Ascending aorta (tissue), 2 donors: ENCODE measurements at regions not wholly inside any gene's neighbourhood (a gene's known extent, or its start where the extent isn't known, plus 50 kb on each side); places are given as distances from the start of the nearest gene placed in this dataset.

Experiments
- DNase-seq, 2 donors: peaks; one replicate each; pipeline ENCODE4 v3.0.0-alpha.2; 2019; ENCODE audit warnings: low spot score in 2 of 2
- H3K27ac ChIP-seq, 2 donors: fragments of 200-600 bp; sonication (generic); one replicate each; pipeline ENCODE4 v1.5.1; 2016 to 2017; ENCODE audit warnings: mild to moderate bottlenecking in 1 of 2
- H3K27me3 ChIP-seq: fragments of 200-600 bp; sonication (generic); one replicate; pipeline ENCODE4 v1.5.1; 2017
- H3K36me3 ChIP-seq, 2 donors: fragments of 200-600 bp; sonication (generic); one replicate each; pipeline ENCODE4 v1.5.1; 2016
- H3K4me1 ChIP-seq, 2 donors: fragments of 200-600 bp; sonication (generic); one replicate each; pipeline ENCODE4 v1.5.1; 2016 to 2017; ENCODE audit warnings: mild to moderate bottlenecking in 1 of 2
- H3K4me3 ChIP-seq, 2 donors: fragments of 200-600 bp; sonication (generic); one replicate each; pipeline ENCODE4 v1.5.1; 2016 to 2017; ENCODE audit warnings: mild to moderate bottlenecking in 1 of 2
- H3K9me3 ChIP-seq, 2 donors: fragments of 200-600 bp; sonication (generic); one replicate each; pipeline ENCODE4 v1.5.1; 2016
- intact Hi-C: fragments of 100-400 bp; cut with DNase I; formaldehyde crosslinking; loops from one replicate; pipeline ENCODE4 v1.15.1; 2023
- TF ChIP-seq, protein P1 (sequence below), 3 experiments: fragments of 200-600 bp in 2 of 3; fragments of 450-650 bp in 1 of 3; sonication (generic) in 2 of 3; IDR thresholded peaks; one replicate each; pipeline ENCODE4 v1.5.1; 2016 to 2019; ENCODE audit warnings: antibody characterized with exemption in 3 of 3, mild to moderate bottlenecking in 1 of 3, moderate library complexity in 1 of 3

DNA sequence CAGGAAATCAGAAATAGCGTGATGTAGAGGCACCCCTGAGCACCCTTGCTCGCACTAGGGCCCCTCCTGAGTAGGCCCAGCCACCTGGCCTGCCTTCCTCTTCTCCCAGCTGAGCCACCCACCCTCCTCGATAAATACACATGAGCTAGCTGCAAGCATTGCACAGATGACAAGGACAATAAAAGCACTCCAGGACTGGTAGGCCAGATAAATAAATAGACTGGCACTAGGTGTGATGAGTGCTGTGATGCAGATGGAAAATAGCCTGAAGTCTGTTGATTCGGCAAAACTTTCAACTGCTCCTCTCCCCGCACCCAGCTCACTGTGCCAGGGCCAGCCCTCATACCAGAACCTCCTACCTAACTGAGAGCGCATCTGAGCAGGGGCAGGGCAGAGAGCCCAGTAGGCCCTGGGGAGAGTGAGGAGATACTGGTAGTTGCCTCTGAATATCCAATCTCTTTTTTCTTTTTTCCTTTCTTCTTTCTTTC lies 54.5 kb upstream of the GPI start:
- DNase-seq, result no peak
- intact Hi-C loops, result no loop called here
- TF ChIP-seq, protein P1, sequence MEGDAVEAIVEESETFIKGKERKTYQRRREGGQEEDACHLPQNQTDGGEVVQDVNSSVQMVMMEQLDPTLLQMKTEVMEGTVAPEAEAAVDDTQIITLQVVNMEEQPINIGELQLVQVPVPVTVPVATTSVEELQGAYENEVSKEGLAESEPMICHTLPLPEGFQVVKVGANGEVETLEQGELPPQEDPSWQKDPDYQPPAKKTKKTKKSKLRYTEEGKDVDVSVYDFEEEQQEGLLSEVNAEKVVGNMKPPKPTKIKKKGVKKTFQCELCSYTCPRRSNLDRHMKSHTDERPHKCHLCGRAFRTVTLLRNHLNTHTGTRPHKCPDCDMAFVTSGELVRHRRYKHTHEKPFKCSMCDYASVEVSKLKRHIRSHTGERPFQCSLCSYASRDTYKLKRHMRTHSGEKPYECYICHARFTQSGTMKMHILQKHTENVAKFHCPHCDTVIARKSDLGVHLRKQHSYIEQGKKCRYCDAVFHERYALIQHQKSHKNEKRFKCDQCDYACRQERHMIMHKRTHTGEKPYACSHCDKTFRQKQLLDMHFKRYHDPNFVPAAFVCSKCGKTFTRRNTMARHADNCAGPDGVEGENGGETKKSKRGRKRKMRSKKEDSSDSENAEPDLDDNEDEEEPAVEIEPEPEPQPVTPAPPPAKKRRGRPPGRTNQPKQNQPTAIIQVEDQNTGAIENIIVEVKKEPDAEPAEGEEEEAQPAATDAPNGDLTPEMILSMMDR (IDR thresholded peaks at IDR 0.05), result no peak
- Histone ChIP-seq H3K4me1 (peaks cover 6 to 52% of the 10 kb centered on the region in 2 donors), H3K27me3 (no peaks in the 10 kb centered on the region), H3K36me3 (no peaks in the 10 kb centered on the region), H3K27ac (peak overlapping the region; percentile 51 to 69), H3K9me3 (no peaks in the 10 kb centered on the region), H3K4me3 (peak overlapping the region in 1 of 2 donors; percentile 5)

DNA sequence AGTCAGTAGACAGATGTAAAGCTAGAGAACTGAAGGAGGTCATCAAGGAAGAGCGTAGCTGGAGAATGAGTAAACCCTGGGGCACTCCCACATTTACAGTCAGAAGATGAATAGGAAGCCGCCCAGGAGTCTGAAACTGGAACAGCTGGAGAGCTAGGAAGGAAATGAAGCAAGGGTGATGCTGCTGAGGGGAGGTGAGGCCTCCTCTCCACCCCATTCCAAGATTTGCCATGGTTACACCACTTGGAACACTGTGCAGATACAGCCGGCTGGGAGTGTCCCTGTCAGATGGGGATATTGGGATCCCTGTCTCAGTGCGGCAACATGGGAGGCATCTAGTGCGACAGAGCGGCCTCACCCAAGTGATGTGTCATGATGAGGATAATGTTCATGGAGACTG lies 51.8 kb upstream of the GPI start:
- no peaks in the 10 kb centered on the region for H3K36me3 ChIP-seq
- intact Hi-C loops, result no loop called here
- no peak overlapping the region for H3K4me3 ChIP-seq
- TF ChIP-seq, protein P1 (IDR thresholded peaks at IDR 0.05), result no peak
- DNase-seq, result no peak
- no peak overlapping the region for H3K27ac ChIP-seq
- peaks cover 3 to 45% of the 10 kb centered on the region in 2 donors for H3K4me1 ChIP-seq
- no peaks in the 10 kb centered on the region for H3K9me3 ChIP-seq
- no peaks in the 10 kb centered on the region for H3K27me3 ChIP-seq

DNA sequence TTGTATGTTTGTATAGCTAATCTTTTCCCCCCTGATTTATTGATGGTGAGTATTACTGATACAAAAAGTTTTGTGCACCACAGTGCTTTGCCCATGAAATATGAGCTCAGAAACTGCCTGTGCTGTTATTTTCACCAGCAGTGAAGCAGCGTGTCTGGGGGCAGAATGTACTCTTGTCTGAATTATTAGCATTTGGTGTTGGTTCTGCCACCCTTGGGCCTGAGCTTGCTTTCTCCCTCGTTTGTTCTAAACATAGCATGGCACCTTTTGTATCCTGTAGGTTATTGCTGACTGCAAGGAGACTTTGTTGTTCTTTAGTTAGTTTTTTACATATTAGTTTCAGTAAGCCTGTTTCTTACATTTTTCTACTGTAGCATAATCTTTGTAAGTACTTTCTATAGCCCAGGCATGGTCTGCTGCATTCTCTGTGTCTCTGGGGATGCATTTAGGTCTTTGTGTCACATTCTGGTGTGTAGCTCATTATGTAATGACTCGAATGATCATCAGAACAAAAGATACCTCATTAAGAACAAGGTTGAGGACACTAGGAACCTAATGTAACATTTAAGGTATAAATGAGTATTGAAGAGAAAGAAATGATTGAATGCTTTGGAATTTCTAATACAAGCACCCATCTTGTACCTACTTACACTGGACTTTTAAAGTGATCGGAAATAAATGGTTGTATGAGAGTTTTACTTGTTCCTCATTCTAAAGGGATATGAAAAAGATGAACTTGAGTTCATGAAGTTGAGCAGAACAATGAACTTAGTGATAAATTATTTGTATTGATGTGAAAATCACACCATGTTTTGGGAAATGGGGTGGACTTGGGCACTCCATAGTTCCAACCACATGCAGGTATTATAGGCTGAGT lies 50.3 kb upstream of the GPI start:
- Histone ChIP-seq H3K27me3 (no peaks in the 10 kb centered on the region), H3K4me1 (peaks cover 3 to 42% of the 10 kb centered on the region in 2 donors), H3K4me3 (no peak overlapping the region), H3K9me3 (no peaks in the 10 kb centered on the region), H3K27ac (no peak overlapping the region), H3K36me3 (no peaks in the 10 kb centered on the region)
- no peak for DNase-seq
- intact Hi-C loops, result loop anchor here (5.0 kb wide), 1 partner anchor 37 kb away; no protein-coding TSS in a partner anchor
- TF ChIP-seq, protein P1 (IDR thresholded peaks at IDR 0.05), result no peak
